HG02759 (cell line): ENCODE measurements at regions not wholly inside any gene's neighbourhood (a gene's known extent, or its start where the extent isn't known, plus 50 kb on each side); places are given as distances from the start of the nearest gene placed in this dataset.

Experiments used
- ATAC-seq: cut with Tn5 transposase; IDR thresholded peaks from one replicate; pipeline ENCODE4 v1.9.1; 2021; ENCODE audit warnings: mild to moderate bottlenecking, moderate library complexity; ENCODE audit not compliant: unreplicated experiment

DNA sequence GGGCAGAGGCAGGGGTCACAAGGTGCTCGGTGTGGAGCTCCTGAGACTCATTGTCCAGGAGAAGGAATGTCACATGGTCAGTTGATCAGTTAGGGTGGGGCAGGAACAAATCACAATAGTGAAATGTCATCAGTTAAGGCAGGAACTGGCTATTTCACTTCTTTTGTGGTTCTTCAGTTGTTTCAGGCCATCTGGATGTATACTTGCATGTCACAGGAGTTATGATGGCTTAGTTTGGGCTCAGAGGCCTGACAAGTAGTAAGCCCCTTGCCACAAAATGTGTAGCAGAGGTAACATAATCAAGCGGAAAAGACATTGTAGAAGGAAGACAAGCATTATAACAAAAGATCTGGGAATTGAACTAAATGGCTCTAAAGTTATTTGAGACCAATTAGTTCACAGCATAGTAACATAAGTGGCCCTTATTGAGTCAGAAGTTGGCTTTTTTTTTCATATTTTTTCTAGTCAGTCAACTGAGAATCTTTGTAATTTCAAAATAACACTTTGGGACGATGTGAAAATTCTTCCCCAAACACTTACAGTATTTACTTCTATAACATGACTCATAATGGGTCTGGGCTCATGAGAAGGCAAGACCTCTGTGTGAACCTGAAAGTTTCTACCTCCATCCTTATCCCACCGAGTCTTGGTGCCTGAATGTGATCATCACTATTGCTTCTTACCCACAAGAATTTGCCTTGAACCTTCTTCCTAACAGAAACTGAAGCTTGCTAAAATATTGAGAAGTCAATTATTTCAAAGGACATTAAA, 137.0 kb upstream of the DPT start:
- no peak for ATAC-seq

DNA sequence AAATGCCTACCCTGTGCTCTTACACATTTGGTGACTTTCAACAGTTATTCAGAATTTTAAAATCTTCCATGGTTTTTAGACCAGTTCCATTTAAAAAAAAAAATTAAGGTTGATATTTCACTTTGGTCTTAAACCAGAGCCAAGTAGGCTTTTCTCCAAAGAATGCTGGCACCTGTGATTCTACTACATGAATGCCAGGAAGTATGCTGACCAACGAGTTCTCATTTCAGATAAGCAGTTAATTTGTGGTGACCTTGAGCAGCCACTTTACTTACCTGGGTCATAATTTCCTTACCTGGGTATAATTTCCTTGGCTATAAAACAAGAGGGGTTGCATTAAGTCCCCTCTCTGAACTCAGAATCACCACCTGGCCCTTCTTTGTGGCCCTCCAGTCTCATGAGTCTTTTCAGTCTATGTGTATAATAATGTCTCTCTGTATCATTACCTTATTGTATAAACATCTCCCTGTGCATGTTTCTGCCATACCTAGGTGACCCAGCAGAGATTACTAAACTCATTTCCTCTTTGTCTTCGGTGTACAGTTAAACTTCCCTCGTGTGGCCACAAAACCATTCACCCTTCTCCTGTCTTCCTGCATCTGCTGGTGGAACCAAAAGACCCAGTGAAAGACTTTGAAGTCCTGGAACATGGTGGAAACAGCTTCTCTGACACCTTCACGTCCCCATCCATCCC, 139.1 kb upstream of the DPT start:
- ATAC-seq, result no peak

DNA sequence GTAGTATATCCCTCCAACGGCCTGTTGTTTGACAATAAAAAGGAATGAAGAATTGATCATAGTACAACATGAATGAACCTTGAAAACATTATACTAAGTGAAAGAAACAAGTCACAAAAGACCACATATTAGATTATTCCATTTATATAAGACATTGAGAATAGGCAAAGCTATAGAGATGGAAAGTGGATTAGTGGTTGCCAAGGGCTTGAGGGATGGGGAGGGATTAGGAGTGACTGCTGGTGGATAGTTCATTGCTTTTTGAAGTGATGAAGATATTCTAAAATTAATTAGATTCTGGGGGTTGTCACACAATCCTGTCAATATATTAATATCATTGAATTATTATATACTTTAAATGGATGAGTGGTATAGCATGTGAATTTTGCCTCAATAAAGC, 142.5 kb upstream of the DPT start:
- no peak for ATAC-seq

DNA sequence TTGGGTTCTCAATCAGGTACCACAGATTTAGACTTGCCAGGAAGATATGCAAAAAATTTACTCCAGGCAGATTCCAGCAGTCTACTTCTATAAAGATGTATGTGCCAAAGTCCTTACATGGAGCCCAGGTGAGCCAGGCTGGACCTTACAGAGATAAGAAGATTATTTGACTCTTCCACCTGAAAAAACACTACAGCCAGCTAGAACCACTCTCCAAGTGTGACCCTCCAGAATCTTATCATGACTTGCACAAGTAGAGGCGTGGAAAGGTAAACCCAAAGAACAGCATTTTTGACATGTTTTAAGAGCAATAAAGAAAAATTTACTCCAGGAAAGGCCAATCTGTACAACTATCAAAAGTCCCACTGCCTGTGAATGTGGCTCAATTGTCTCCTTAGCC, 146.8 kb upstream of the DPT start:
- ATAC-seq, result no peak

DNA sequence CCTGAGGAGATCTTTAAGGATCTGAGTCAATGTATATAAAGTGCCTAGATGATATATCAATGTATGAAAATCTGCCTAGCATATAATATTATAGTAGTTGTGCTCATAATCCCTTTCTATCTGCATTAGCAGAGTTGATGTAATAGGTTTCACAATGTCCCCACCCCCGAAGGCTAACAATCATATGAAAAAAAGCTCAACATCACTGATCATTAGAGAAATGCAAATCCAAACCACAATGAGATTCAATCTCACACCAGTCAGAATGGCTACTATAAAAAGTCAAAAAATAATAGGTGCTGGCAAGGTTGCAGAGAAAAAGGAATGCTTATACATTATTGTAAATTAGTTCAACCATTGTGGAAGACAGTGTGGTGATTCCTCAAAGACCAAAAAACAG, 147.8 kb upstream of the DPT start:
- ATAC-seq, result no peak

DNA sequence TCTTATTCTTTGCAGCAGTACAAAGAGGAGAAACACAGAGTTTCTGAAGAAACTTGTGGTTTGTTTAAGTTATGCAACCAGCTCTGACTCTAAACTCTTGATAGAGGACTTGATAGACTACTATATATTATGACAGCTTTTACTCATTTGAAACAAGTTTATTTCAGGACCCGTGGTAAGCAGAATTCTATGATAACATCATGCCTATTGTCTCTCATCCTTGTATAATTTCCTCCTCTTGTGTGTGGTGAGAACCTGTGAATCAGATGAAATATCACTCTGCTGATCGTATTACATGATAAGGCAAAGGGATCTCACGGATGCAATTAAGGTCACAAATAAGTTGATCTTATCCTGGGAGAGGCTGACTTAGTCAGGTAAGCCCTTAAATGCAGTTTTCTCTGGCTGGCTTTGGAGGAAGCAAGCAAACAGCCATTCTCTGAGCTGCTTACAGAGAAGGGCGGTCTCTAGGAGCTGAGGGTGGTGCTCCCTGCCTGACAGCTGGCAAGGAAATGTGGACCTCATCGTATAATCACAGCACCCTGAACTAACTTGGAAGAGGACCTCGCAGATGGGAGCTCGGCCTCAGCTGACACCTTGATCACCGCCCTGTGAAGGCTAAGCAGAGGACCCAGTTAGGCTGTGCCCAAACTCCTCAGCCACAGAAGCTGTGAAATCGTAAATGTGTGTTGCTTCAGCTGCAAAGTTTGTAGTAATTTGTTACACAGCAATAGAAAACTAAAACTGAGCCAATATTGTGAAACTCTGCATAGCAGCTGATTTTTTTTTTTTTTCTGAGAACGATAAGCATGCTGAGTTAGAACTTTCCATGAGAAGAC, 151.1 kb upstream of the DPT start:
- no peak for ATAC-seq

DNA sequence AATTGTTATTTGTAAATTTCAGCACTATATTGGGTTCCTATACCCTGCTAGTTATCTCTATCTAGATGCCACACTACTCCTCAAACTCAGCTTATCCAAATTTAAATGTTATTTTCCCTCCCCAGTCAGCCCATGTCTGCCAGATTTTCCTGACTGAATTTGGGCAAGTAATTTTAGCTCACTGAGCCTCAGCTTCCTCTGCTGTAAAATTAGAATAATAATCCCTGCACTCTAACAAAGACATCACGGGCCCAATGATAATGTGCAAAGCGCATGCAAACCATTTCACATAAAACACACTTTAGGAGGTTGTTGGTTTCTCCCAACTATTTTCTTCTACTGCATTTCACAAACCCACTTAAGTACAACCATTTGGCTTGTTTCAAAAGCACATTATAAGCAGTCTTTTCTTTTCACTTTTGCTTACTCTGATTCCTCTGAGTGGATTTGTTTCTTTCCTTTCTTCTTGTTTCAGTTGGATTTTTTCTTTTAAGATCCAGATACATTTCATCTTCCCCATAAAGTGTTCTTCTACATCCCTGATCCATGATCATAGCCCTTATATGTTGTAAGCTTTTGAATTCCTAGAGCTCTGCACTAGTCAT, 152.8 kb upstream of the DPT start:
- ATAC-seq, result no peak

DNA sequence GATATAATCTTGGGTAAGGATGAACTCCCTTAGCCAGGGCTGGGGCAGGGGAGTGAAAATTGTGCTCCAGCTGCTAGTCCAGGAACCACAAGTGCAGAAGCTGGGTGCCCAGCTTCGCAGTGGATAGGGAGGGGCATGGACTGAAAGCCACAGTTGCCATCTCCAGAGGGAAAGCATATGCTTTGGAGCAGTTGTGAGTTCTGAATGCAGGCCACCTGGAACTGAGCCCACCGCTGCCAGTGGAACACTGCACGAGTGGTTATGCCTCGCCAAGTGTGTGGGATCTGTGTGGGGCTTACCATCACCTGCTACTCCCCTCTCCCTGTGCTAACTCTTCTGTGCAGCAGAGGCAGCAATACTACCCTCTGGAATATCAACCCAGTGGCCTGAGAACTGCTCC, 158.4 kb upstream of the DPT start:
- ATAC-seq, result no peak

DNA sequence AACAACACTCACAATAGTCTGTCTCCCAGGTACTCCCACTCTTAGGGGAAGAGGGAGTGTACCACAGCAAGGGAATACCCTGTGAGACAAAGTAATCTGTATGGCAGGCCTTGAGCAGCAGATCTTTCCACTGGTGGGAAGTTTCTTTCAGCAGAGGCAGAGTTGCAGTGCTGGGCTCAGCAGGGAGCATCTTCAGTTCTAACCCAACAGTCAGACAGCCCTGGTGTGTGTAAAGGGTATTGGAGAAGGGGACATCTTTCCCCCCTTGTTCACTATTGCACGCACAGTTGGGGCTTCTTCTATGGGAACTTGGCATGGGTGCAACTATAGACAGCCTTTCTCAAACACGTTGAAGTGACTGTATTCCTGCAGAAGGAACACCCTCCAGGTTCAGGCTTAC, 159.4 kb upstream of the DPT start:
- ATAC-seq, result no peak

DNA sequence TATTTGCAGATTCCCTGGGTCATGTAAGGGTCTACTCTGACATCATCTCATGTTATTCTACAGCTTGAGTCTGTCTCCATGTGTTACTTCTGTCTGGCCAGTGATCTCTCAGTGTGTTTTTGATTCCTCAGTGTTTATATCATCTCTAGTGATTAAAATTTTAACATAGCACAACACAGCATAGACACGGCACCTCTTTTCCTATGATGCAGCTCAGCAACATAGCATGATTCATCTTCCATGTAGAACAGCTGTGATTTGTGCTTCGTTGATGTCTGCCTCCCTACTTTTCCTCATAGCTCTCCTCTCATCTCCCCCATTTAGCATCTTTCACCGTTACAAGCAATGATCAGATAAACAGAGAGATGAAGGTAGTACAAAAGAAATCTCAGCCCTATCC, 163.9 kb upstream of the DPT start:
- no peak for ATAC-seq

DNA sequence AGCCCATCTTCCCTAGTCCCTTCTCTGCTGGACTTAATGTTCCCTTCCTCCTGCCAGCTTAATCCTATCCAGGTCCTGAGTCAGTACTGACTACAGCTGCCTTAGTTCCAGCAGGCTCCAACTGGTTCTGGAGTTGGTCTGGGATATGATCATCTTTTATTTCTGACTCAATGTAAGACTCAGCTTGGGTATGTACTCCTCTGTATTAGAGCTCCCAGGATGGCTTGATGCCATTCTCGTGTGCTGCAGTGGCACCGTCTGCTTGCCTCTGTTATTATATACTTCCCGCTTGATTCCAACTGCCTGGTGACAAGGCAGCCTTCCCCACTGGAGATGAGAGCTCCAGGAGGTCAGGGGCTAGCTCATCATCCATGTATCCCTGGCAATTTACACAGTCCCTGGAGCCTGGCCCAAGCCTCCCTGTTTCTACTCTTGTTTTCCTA, 164.4 kb upstream of the DPT start:
- ATAC-seq, result no peak

DNA sequence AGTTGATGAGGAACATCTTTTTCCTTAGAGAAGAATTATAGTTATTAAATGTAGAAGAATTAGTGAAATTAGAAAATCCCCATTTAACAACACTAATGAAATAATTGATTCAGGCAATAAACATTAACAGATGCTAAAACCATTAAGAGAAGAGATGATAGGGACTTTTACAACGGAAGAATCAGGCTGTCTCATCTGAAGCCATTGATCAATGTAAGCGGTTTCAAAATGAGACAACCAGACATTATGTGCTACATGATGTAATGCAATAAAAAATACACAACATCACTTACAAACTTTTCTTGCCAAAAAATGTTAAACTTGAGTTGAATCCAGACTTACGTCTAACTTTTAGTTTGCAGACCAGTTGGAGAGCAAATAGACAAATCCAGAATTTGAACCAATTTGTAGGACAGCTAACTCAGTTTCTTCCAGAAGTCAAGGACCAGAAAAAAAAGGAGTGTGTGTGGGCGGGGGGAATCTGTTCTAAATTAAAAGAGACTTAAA, 165.4 kb upstream of the DPT start:
- ATAC-seq, result no peak

DNA sequence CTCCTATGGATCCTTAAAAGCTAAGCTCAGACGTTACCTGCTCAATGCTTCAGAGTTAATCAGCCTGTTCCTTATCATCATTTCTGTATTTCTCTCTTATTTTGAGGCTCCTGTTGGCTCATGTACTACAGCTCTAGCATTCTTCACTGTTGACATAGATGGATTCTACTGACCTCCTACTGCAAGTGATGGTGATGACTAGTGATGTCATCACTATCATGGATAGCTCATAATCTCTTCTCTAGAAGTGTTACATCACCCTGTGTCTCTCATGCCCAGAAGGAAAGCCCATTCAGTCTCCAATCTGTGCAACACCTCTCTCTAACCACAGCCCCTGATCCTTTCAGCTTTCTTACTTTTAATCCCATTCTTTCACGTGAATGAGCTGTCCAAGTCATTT, 168.2 kb upstream of the DPT start:
- ATAC-seq, result no peak

DNA sequence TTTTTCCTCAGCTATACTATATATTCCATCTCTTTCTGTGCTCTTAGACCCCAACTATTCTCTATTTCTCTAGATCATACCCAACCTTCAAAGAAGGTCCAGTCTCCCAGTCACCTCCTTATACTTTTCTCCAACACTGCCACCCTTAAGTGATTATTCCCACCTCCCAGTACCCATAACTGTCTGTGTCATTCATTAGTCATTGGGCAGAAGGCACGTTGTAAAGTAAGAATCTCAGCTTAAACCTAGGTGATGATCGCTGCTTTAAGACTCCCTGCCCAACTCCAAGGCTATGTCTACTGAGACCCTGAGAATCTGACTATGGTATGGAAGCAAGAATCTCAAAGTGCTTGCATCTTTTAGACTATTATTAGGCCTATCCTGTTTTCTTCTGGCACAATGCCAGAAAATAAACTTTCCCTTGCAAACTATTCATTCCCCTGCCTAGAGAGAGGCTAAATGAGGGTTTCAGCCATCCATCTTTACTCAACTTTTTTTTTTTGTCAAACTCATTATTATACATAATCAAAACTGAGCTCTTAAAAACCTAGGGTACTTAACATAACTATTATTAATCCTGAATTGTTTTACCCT, 174.3 kb upstream of the DPT start:
- no peak for ATAC-seq

DNA sequence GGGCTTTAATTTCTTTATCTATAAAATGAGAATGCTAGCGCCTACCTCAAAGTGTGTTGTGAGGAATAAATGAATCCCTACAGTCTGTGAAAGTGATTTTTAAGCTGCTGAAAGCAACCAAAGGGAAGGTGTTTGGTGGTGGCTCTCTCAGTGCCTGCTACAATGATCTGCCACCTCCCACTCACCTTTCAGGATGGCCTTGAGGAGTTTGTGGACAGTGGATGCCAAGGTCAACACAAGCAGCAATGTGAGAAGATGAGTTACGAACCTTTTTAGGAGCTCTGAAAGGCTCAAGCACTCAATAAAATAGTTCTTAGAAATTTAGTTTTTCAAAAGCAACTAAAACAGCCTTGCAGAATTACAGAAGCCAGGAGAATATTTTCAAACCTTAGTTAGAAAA, 176.6 kb upstream of the DPT start:
- no peak for ATAC-seq

DNA sequence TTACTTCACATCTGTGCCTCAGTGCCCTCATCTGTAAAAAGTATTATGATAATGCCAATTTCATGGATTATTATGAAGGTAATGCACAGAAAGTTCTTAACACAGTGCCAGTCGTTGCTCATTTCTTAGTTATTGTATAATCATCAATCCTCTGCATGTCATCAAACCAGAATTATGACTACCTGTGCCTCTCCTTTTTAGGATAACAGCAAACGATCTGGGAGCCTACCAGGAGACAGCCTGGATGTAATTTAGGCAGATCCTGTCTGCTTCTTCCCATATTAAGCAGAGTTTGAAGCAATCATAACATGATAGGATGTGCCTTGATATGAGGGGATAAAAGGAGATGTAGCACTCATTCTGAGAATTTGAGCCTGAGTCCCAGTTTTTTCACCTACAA, 177.4 kb upstream of the DPT start:
- ATAC-seq, result no peak

DNA sequence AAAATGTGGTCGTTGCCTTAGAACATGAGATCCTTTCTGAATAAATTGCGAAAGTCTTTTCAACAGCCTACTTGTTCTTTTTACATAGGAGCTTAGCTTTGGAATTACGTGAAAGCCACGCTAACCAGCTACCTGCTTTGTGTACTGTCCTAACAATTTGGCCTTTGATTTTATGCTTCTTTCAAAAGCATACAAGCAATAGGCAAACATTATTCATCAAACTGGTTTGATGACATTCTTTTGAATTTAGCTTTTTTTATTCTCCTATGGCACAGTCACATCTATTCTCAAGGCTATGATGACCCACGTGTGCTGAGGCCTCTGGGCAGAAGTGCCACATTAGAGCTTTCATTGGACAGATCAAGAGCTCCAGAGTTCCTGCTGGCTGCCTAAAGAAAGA, 178.0 kb upstream of the DPT start:
- ATAC-seq, result no peak

DNA sequence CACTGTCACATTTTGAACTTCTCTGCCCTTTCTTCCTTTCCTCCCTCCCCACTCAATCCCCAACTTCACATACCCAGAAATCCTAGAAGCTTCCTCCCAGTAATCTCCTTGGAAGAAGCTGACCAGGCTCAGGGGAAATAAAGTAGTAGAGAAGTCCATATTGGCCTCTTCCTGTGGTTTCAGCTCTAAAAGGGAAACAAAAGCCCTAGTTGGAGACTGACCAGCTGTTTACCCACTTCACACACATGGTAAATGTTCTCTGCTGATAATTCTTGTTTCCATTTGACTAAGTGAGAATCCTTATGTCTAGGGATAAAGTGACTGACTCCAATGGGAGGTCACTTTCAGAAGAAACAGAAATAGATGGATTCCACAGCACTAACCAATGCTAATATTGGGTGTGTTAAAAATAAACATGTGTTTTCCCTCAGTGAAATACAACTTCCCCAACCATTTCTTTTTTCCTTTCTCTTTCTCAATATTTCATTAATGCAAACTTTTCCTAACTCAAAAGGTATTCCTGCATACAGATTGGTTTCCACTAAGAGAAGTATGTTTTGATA, 178.9 kb upstream of the DPT start:
- ATAC-seq, result no peak

DNA sequence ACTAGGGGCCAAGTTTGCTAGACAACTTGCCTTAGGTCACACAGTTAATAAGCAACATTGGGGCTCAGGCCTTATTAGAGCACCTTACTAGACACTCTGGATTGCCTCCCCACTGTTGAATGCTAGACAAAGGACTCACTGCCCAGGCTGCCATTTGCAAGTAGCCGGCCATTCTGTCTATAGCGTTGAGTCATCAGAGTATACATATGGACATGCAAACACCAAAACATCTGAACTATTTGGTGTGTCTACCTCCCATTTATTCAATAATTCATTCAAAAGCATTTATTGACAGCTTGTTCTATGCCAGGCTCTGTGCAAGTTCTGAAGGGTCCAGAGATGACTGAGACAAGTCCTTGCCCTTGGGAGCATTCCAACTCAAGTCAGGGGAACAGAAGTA, 181.4 kb upstream of the DPT start:
- ATAC-seq, result no peak

DNA sequence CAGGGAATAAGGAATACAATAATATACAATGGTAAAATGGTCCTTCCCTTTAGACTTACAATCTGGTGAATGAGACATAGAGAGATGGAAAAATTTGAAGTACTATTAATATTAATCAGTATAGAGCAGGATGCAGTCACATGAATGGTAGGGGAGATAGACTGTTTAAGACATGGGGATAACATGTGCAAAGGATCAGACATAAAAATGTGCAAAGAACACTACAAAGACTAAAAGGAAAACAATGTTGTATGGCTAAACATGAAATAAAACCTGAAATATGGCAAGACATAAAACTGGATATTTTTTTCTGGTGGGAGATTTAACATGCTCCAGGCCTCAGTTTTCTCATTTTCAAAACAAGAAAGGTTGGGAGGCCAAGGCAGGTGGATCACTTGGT, 182.4 kb upstream of the DPT start:
- no peak for ATAC-seq
